Activated CD4-positive, alpha-beta memory T cell treated with anti-CD3 and anti-CD28 coated beads, Interleukin-2, amount 10 ng/mL, durations not matched to agents 7 days and 5 days (primary cell): ENCODE measurements at regions not wholly inside any gene's neighbourhood (a gene's known extent, or its start where the extent isn't known, plus 50 kb on each side); places are given as distances from the start of the nearest gene placed in this dataset.
"Not testable (repeated sequence)": the region's sequence is repeated elsewhere in the genome, so short reads cannot be mapped to it uniquely, and the experiment has no call there.

Experiments used
- CTCF ChIA-PET: fragments of 350-600 bp; sonication (Branson Sonifier 250); formaldehyde crosslinking; loops from one replicate; lab custom pipeline; 2021; ENCODE audit warnings: antibody characterized with exemption, inconsistent platforms; lab: Charles Lee
- POLR2A ChIA-PET: fragments of 350-600 bp; sonication (Branson Sonifier 250); formaldehyde crosslinking; loops from one replicate; lab custom pipeline; 2021; ENCODE audit warnings: antibody characterized with exemption; lab: Charles Lee
- DNase-seq: peaks from one replicate; pipeline ENCODE4 v3.0.0-alpha.2; 2020
- H3K27ac Mint-ChIP-seq: one replicate; pipeline ENCODE4 v1.8.0; 2021; ENCODE audit warnings: mild to moderate bottlenecking, mixed read lengths
- H3K27me3 Mint-ChIP-seq: one replicate; pipeline ENCODE4 v1.8.0; 2021; ENCODE audit warnings: mixed read lengths
- H3K36me3 Mint-ChIP-seq: one replicate; pipeline ENCODE4 v1.8.0; 2021; ENCODE audit warnings: low read depth, mixed read lengths
- H3K4me1 Mint-ChIP-seq: one replicate; pipeline ENCODE4 v1.8.0; 2021; ENCODE audit warnings: mixed read lengths
- H3K4me3 Mint-ChIP-seq: one replicate; pipeline ENCODE4 v1.8.0; 2021; ENCODE audit warnings: mild to moderate bottlenecking, mixed read lengths
- H3K9me3 Mint-ChIP-seq: one replicate; pipeline ENCODE4 v1.8.0; 2021; ENCODE audit warnings: mixed read lengths

- Mint-ChIP-seq H3K36me3 (no peaks in the 10 kb centered on the region), H3K27me3 (no peaks in the 10 kb centered on the region), H3K9me3 (peaks cover 3% of the 10 kb centered on the region), H3K4me3 (no peak overlapping the region), H3K4me1 (no peaks in the 10 kb centered on the region), H3K27ac (no peak overlapping the region)
- DNase-seq, result no peak
- POLR2A ChIA-PET, result no interaction called here
- CTCF ChIA-PET, result no interaction called here
Observed at GRCh38 chr13:60873116-60873515, 476.1 kb downstream of the TDRD3 start.

GRCh38 chr13:60869941-60870613 is 473.1 kb downstream of the TDRD3 start:
- Mint-ChIP-seq H3K4me1 (no peaks in the 10 kb centered on the region), H3K27ac (no peak overlapping the region), H3K36me3 (no peaks in the 10 kb centered on the region), H3K9me3 (peaks cover 14% of the 10 kb centered on the region), H3K27me3 (no peaks in the 10 kb centered on the region), H3K4me3 (no peak overlapping the region)
- POLR2A ChIA-PET, result no interaction called here
- CTCF ChIA-PET, result no interaction called here
- no peak for DNase-seq

GRCh38 chr13:60869225-60869624 is 472.2 kb downstream of the TDRD3 start:
- no peak overlapping the region for H3K4me3 Mint-ChIP-seq
- ChIA-PET CTCF (interaction anchor here (0.7 kb wide), 1 partner anchor 43 kb away, joined by 3 read pairs; no protein-coding TSS in a partner anchor), POLR2A (no interaction called here)
- peaks cover 14% of the 10 kb centered on the region for H3K9me3 Mint-ChIP-seq
- H3K27ac Mint-ChIP-seq, result no peak overlapping the region
- no peak for DNase-seq
- H3K27me3 Mint-ChIP-seq, result no peaks in the 10 kb centered on the region
- H3K36me3 Mint-ChIP-seq, result no peaks in the 10 kb centered on the region
- H3K4me1 Mint-ChIP-seq, result no peaks in the 10 kb centered on the region

- Mint-ChIP-seq H3K27ac (no peak overlapping the region), H3K27me3 (no peaks in the 10 kb centered on the region), H3K4me1 (no peaks in the 10 kb centered on the region), H3K9me3 (peaks cover 9% of the 10 kb centered on the region), H3K4me3 (no peak overlapping the region), H3K36me3 (no peaks in the 10 kb centered on the region)
- POLR2A ChIA-PET, result no interaction called here
- CTCF ChIA-PET, result no interaction called here
- DNase-seq, result no peak
Observed at GRCh38 chr13:60862036-60862435, 465.0 kb downstream of the TDRD3 start.

- no peak for DNase-seq
- Mint-ChIP-seq H3K27ac (no peak overlapping the region), H3K4me1 (no peaks in the 10 kb centered on the region), H3K27me3 (no peaks in the 10 kb centered on the region), H3K36me3 (no peaks in the 10 kb centered on the region), H3K4me3 (no peak overlapping the region), H3K9me3 (peaks cover 8% of the 10 kb centered on the region)
- POLR2A ChIA-PET, result no interaction called here
- CTCF ChIA-PET, result no interaction called here
Observed at GRCh38 chr13:60857698-60858097, 460.7 kb downstream of the TDRD3 start.

GRCh38 chr13:60852886-60853285 is 455.9 kb downstream of the TDRD3 start:
- H3K27me3 Mint-ChIP-seq, result no peaks in the 10 kb centered on the region
- ChIA-PET POLR2A (no interaction called here), CTCF (no interaction called here)
- no peak for DNase-seq
- H3K27ac Mint-ChIP-seq, result no peak overlapping the region
- H3K4me1 Mint-ChIP-seq, result no peaks in the 10 kb centered on the region
- no peaks in the 10 kb centered on the region for H3K36me3 Mint-ChIP-seq
- H3K4me3 Mint-ChIP-seq, result no peak overlapping the region
- H3K9me3 Mint-ChIP-seq, result peaks cover 16% of the 10 kb centered on the region

GRCh38 chr13:60851378-60851777 is 454.4 kb downstream of the TDRD3 start:
- POLR2A ChIA-PET, result no interaction called here
- H3K36me3 Mint-ChIP-seq, result no peaks in the 10 kb centered on the region
- H3K9me3 Mint-ChIP-seq, result peaks cover 18% of the 10 kb centered on the region
- H3K27ac Mint-ChIP-seq, result no peak overlapping the region
- no peak overlapping the region for H3K4me3 Mint-ChIP-seq
- DNase-seq, result no peak
- no peaks in the 10 kb centered on the region for H3K4me1 Mint-ChIP-seq
- H3K27me3 Mint-ChIP-seq, result no peaks in the 10 kb centered on the region
- CTCF ChIA-PET, result no interaction called here

GRCh38 chr13:60850526-60850925 is 453.5 kb downstream of the TDRD3 start:
- CTCF ChIA-PET, result no interaction called here
- no peak overlapping the region for H3K27ac Mint-ChIP-seq
- no peak overlapping the region for H3K4me3 Mint-ChIP-seq
- no peaks in the 10 kb centered on the region for H3K4me1 Mint-ChIP-seq
- POLR2A ChIA-PET, result no interaction called here
- no peak for DNase-seq
- no peaks in the 10 kb centered on the region for H3K27me3 Mint-ChIP-seq
- H3K9me3 Mint-ChIP-seq, result peaks cover 18% of the 10 kb centered on the region
- H3K36me3 Mint-ChIP-seq, result no peaks in the 10 kb centered on the region

GRCh38 chr13:60838581-60838980 is 441.6 kb downstream of the TDRD3 start:
- Mint-ChIP-seq H3K9me3 (peaks cover 2% of the 10 kb centered on the region), H3K4me3 (no peak overlapping the region), H3K36me3 (no peaks in the 10 kb centered on the region), H3K4me1 (no peaks in the 10 kb centered on the region), H3K27ac (no peak overlapping the region), H3K27me3 (no peaks in the 10 kb centered on the region)
- POLR2A ChIA-PET, result no interaction called here
- DNase-seq, result no peak
- CTCF ChIA-PET, result no interaction called here

GRCh38 chr13:60837806-60838205 is 440.8 kb downstream of the TDRD3 start:
- Mint-ChIP-seq H3K36me3 (no peaks in the 10 kb centered on the region), H3K4me1 (no peaks in the 10 kb centered on the region), H3K9me3 (peaks cover 2% of the 10 kb centered on the region), H3K27me3 (no peaks in the 10 kb centered on the region), H3K4me3 (no peak overlapping the region), H3K27ac (no peak overlapping the region)
- DNase-seq, result no peak
- POLR2A ChIA-PET, result no interaction called here
- CTCF ChIA-PET, result no interaction called here

GRCh38 chr13:60836821-60837220 is 439.8 kb downstream of the TDRD3 start:
- POLR2A ChIA-PET, result no interaction called here
- CTCF ChIA-PET, result no interaction called here
- no peak for DNase-seq
- H3K36me3 Mint-ChIP-seq, result no peaks in the 10 kb centered on the region
- peaks cover 2% of the 10 kb centered on the region for H3K9me3 Mint-ChIP-seq
- H3K27me3 Mint-ChIP-seq, result no peaks in the 10 kb centered on the region
- no peak overlapping the region for H3K4me3 Mint-ChIP-seq
- H3K4me1 Mint-ChIP-seq, result no peaks in the 10 kb centered on the region
- no peak overlapping the region for H3K27ac Mint-ChIP-seq

- POLR2A ChIA-PET, result no interaction called here
- no peak overlapping the region for H3K4me3 Mint-ChIP-seq
- H3K27ac Mint-ChIP-seq, result no peak overlapping the region
- H3K27me3 Mint-ChIP-seq, result no peaks in the 10 kb centered on the region
- CTCF ChIA-PET, result no interaction called here
- no peaks in the 10 kb centered on the region for H3K4me1 Mint-ChIP-seq
- peaks cover 3% of the 10 kb centered on the region for H3K9me3 Mint-ChIP-seq
- DNase-seq, result no peak
- H3K36me3 Mint-ChIP-seq, result no peaks in the 10 kb centered on the region
Observed at GRCh38 chr13:60811581-60811980, 414.6 kb downstream of the TDRD3 start.

- H3K9me3 Mint-ChIP-seq, H3K27ac Mint-ChIP-seq, H3K27me3 Mint-ChIP-seq, H3K36me3 Mint-ChIP-seq, POLR2A ChIA-PET, H3K4me1 Mint-ChIP-seq, CTCF ChIA-PET, DNase-seq, H3K4me3 Mint-ChIP-seq: not testable (repeated sequence)
Observed at GRCh38 chr13:60805640-60806039, 408.6 kb downstream of the TDRD3 start.

GRCh38 chr13:60798503-60798902 is 401.5 kb downstream of the TDRD3 start:
- CTCF ChIA-PET, result no interaction called here

More at GRCh38 chr13:60798503-60798902, 401.5 kb downstream of the TDRD3 start:
- Mint-ChIP-seq H3K9me3 (no peaks in the 10 kb centered on the region), H3K27ac (no peak overlapping the region), H3K4me1 (no peaks in the 10 kb centered on the region), H3K36me3 (no peaks in the 10 kb centered on the region), H3K4me3 (no peak overlapping the region), H3K27me3 (no peaks in the 10 kb centered on the region)
- DNase-seq, result no peak
- POLR2A ChIA-PET, result no interaction called here
